ENCODE measurements at regions not wholly inside any gene's neighbourhood (a gene's known extent, or its start where the extent isn't known, plus 50 kb on each side); places are given as distances from the start of the nearest gene placed in this dataset.

GRCh38 chr3:182741214-182741613, 52.1 kb upstream of the ATP11B start:
- DNase-seq = no peak

Measured in stimulated activated naive CD4-positive, alpha-beta T cell treated with Interleukin-2 at 50 U/mL for 16 hours (primary cell).